Loucy (cell line): ENCODE measurements at regions not wholly inside any gene's neighbourhood (a gene's known extent, or its start where the extent isn't known, plus 50 kb on each side); places are given as distances from the start of the nearest gene placed in this dataset.

Experiments
- H2AFZ ChIP-seq: fragments of 200-600 bp; sonication (generic); 2 replicates; pipeline ENCODE4 v1.6.0; 2016; ENCODE audit warnings: antibody characterized with exemption, mild to moderate bottlenecking, low read length, moderate library complexity
- H3F3A ChIP-seq: fragments of 200-600 bp; 2 replicates; pipeline ENCODE4 v1.6.0; 2016; ENCODE audit warnings: antibody characterized with exemption, low read depth, mild to moderate bottlenecking
- H3K27me3 ChIP-seq: fragments of 200-600 bp; sonication (generic); 2 replicates; pipeline ENCODE4 v1.6.1; 2014; ENCODE audit warnings: low read length, mild to moderate bottlenecking; ENCODE audit not compliant: insufficient read depth, poor library complexity, severe bottlenecking
- H3K36me3 ChIP-seq: fragments of 200-600 bp; sonication (generic); 2 replicates; pipeline ENCODE4 v1.6.1; 2016; ENCODE audit warnings: low read length; ENCODE audit not compliant: insufficient read depth
- H3K4me1 ChIP-seq: fragments of 200-600 bp; sonication (generic); 2 replicates; pipeline ENCODE4 v1.5.1; 2014; ENCODE audit warnings: low read length, mild to moderate bottlenecking; ENCODE audit not compliant: insufficient read depth, poor library complexity, severe bottlenecking
- H3K4me2 ChIP-seq: fragments of 200-600 bp; sonication (generic); 2 replicates; pipeline ENCODE4 v1.6.0; 2014; ENCODE audit warnings: antibody characterized with exemption, low read length, low read depth, mild to moderate bottlenecking; ENCODE audit not compliant: poor library complexity, severe bottlenecking
- H3K4me3 ChIP-seq: fragments of 200-600 bp; sonication (generic); 2 replicates; pipeline ENCODE4 v1.5.1; 2014; ENCODE audit warnings: low read length, mild to moderate bottlenecking, mixed read lengths; ENCODE audit not compliant: poor library complexity, severe bottlenecking
- H3K79me2 ChIP-seq: fragments of 200-600 bp; sonication (generic); 2 replicates; pipeline ENCODE4 v1.6.1; 2014; ENCODE audit warnings: low read length; ENCODE audit not compliant: insufficient read depth
- H3K9ac ChIP-seq: fragments of 200-600 bp; sonication (generic); 2 replicates; pipeline ENCODE4 v1.6.0; 2014; ENCODE audit warnings: mild to moderate bottlenecking, low read depth, low read length, moderate library complexity; ENCODE audit not compliant: poor library complexity, severe bottlenecking
- H3K9me2 ChIP-seq: fragments of 200-600 bp; sonication (generic); replicated peaks from 2 replicates; pipeline ENCODE4 v1.6.1; 2016; ENCODE audit warnings: low read depth, low read length, mixed read lengths
- H3K9me3 ChIP-seq: fragments of 200-600 bp; sonication (generic); 2 replicates; pipeline ENCODE4 v1.6.1; 2014; ENCODE audit warnings: mild to moderate bottlenecking, antibody characterized with exemption, low read length, low read depth; ENCODE audit not compliant: insufficient read depth
- H4K20me1 ChIP-seq: fragments of 200-600 bp; sonication (generic); 2 replicates; pipeline ENCODE4 v1.6.0; 2014; ENCODE audit warnings: antibody characterized with exemption, low read length, mild to moderate bottlenecking; ENCODE audit not compliant: insufficient read depth, poor library complexity, severe bottlenecking
- EZH2phosphoT487 ChIP-seq: fragments of 200-600 bp; IDR thresholded peaks from 2 replicates; pipeline ENCODE4 v1.6.1; 2018; ENCODE audit warnings: antibody characterized with exemption, mild to moderate bottlenecking, moderate library complexity, borderline replicate concordance
- TF ChIP-seq, protein P1 (sequence below): fragments of 200-600 bp; sonication (generic); conservative IDR thresholded peaks from 2 replicates; pipeline ENCODE4 v1.5.1; 2014; ENCODE audit warnings: mild to moderate bottlenecking, antibody characterized with exemption, low read length

DNA sequence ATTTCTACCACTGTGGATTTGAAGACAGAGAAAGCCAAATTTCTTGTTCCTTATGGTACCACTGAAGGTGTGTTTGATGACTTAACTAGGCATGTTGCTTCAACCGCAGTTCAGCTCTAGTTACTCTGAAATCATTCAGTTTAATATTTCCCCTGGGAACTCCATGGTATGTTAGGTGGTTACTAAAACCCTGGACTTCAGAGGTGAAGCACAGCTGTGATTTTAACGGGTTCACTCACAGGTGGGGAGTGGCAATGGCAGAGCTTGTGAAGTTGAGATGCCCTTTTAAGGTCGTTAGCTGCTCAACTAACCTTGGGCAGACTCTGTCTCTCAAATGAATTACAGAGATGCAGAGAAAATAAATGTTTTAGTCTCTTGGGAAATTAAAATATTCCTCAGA is 163.6 kb upstream of the PHYHIPL start:
- Histone ChIP-seq H3K27me3 (no peaks in the 10 kb centered on the region), H3K36me3 (no peaks in the 10 kb centered on the region), H3K9me3 (no peaks in the 10 kb centered on the region), H3K4me2 (no peak overlapping the region), H4K20me1 (no peaks in the 10 kb centered on the region), H3F3A (no peaks in the 10 kb centered on the region), H3K9ac (no peak overlapping the region), H3K4me3 (no peak overlapping the region), H3K9me2 (no peaks in the 10 kb centered on the region), H2AFZ (no peak overlapping the region), H3K4me1 (no peaks in the 10 kb centered on the region), H3K79me2 (no peaks in the 10 kb centered on the region)
- TF ChIP-seq, protein P1, sequence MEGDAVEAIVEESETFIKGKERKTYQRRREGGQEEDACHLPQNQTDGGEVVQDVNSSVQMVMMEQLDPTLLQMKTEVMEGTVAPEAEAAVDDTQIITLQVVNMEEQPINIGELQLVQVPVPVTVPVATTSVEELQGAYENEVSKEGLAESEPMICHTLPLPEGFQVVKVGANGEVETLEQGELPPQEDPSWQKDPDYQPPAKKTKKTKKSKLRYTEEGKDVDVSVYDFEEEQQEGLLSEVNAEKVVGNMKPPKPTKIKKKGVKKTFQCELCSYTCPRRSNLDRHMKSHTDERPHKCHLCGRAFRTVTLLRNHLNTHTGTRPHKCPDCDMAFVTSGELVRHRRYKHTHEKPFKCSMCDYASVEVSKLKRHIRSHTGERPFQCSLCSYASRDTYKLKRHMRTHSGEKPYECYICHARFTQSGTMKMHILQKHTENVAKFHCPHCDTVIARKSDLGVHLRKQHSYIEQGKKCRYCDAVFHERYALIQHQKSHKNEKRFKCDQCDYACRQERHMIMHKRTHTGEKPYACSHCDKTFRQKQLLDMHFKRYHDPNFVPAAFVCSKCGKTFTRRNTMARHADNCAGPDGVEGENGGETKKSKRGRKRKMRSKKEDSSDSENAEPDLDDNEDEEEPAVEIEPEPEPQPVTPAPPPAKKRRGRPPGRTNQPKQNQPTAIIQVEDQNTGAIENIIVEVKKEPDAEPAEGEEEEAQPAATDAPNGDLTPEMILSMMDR, result no peak
- TF ChIP-seq EZH2phosphoT487, result no peak

DNA sequence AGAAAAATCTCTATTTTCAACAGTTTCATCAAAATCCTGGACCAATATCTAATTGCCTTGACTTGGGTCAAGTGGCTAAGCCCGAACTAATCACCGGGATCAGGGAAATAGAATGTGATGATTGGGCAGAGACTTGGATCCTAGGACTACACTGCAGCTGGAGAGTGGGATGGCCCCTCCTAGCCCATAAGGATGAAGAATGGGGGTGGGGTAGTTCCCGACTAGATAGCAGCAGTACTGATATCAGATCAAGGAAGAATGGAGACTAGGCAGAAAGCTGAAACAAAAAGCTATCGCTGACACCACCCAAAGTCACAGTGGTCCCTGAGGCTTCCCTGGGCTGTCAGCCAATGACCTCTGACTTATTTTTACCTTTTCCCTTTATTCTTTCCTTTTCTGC is 160.4 kb upstream of the PHYHIPL start:
- Histone ChIP-seq H3K9me2 (no peaks in the 10 kb centered on the region), H3K4me3 (no peak overlapping the region), H3K27me3 (no peaks in the 10 kb centered on the region), H3F3A (no peaks in the 10 kb centered on the region), H2AFZ (no peak overlapping the region), H3K79me2 (no peaks in the 10 kb centered on the region), H3K9ac (no peak overlapping the region), H4K20me1 (no peaks in the 10 kb centered on the region), H3K9me3 (no peaks in the 10 kb centered on the region), H3K4me2 (no peak overlapping the region), H3K4me1 (no peaks in the 10 kb centered on the region), H3K36me3 (no peaks in the 10 kb centered on the region)
- no peak for TF ChIP-seq EZH2phosphoT487
- TF ChIP-seq, protein P1, result no peak

DNA sequence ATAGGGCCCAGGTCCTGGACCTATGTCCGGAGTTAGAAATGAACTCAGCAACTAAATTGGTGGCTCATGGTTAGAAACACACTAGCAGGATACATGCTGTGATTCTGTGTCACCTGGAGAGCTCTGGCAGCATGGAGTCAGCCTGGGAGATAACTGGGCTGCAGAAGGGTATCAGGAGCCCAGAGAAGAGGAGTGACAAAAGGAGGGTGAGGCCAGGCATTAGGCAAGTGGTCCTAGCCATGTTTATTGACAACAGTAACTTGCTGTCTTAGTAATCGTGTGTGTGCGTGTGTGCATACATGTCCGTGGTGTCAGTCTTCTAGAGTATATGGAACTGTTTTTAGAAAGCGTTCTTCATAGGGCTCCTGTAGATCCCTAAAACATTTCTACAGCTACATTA is 157.5 kb upstream of the PHYHIPL start:
- TF ChIP-seq, protein P1, result no peak
- H3K4me2 ChIP-seq, result no peak overlapping the region
- H3K4me3 ChIP-seq, result no peak overlapping the region
- H4K20me1 ChIP-seq, result no peaks in the 10 kb centered on the region
- no peaks in the 10 kb centered on the region for H3F3A ChIP-seq
- H3K36me3 ChIP-seq, result no peaks in the 10 kb centered on the region
- no peaks in the 10 kb centered on the region for H3K9me2 ChIP-seq
- no peaks in the 10 kb centered on the region for H3K27me3 ChIP-seq
- no peak overlapping the region for H2AFZ ChIP-seq
- no peaks in the 10 kb centered on the region for H3K9me3 ChIP-seq
- H3K79me2 ChIP-seq, result no peaks in the 10 kb centered on the region
- no peak overlapping the region for H3K9ac ChIP-seq
- H3K4me1 ChIP-seq, result no peaks in the 10 kb centered on the region
